ENCODE measurements at regions not wholly inside any gene's neighbourhood (a gene's known extent, or its start where the extent isn't known, plus 50 kb on each side); places are given as distances from the start of the nearest gene placed in this dataset.

- no peak for DNase-seq (ENCODE audit: low read depth)
- no peak for TF ChIP-seq CTCF (IDR thresholded peaks at IDR 0.05; ENCODE audit: insufficient read depth, low read length)
- H3K4me3 ChIP-seq (ENCODE audit: low read depth, low read length), result no peak overlapping the region
Observed at GRCh38 chr10:125249948-125250347, 89.6 kb upstream of the CTBP2 start.

GRCh38 chr10:125248489-125248888, 88.1 kb upstream of the CTBP2 start:
- no peak for DNase-seq (ENCODE audit: low read depth)
- no peak for TF ChIP-seq CTCF (IDR thresholded peaks at IDR 0.05; ENCODE audit: insufficient read depth, low read length)
- no peak overlapping the region for H3K4me3 ChIP-seq (ENCODE audit: low read depth, low read length)

- no peak for TF ChIP-seq CTCF (IDR thresholded peaks at IDR 0.05; ENCODE audit: insufficient read depth, low read length)
- no peak for DNase-seq (ENCODE audit: low read depth)
- no peak overlapping the region for H3K4me3 ChIP-seq (ENCODE audit: low read depth, low read length)
Observed at GRCh38 chr10:125247576-125247975, 87.2 kb upstream of the CTBP2 start.

- no peak for TF ChIP-seq CTCF (IDR thresholded peaks at IDR 0.05; ENCODE audit: insufficient read depth, low read length)
- no peak overlapping the region for H3K4me3 ChIP-seq (ENCODE audit: low read depth, low read length)
- DNase-seq (ENCODE audit: low read depth), result no peak
Observed at GRCh38 chr10:125243532-125244253, 83.3 kb upstream of the CTBP2 start.

GRCh38 chr10:125238682-125239081, 78.3 kb upstream of the CTBP2 start:
- TF ChIP-seq CTCF (IDR thresholded peaks at IDR 0.05; ENCODE audit: insufficient read depth, low read length), result no peak
- no peak overlapping the region for H3K4me3 ChIP-seq (ENCODE audit: low read depth, low read length)

GRCh38 chr10:125236091-125236490, 75.7 kb upstream of the CTBP2 start:
- no peak for DNase-seq (ENCODE audit: low read depth)
- no peak for TF ChIP-seq CTCF (IDR thresholded peaks at IDR 0.05; ENCODE audit: insufficient read depth, low read length)
- no peak overlapping the region for H3K4me3 ChIP-seq (ENCODE audit: low read depth, low read length)

More at GRCh38 chr10:125238682-125239081, 78.3 kb upstream of the CTBP2 start:
- DNase-seq (ENCODE audit: low read depth), result no peak

Data from fibroblast of the aortic adventitia (primary cell).